ENCODE measurements at regions not wholly inside any gene's neighbourhood (a gene's known extent, or its start where the extent isn't known, plus 50 kb on each side); places are given as distances from the start of the nearest gene placed in this dataset.

DNA sequence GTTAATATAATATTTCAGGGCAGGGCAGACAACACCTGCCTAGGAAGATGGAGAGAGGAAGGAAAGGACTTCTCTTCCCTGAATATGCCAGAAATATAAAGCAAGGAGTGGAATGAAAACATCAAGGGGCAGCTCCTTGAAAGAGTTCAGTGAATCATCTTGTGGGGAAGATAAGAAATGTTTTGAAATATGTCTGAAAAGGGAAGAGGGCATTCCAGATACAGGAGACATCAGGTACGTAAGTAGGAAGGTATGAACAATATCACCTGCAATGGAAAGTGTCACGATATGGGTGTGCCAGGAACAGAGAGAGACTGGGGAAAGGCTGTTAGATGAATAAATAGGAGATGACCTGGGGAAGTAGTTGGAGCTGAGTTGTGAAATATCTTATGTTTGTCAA is 75.8 kb upstream of the WDR72 start:
- POLR2A ChIA-PET: no interaction called here
- H3K4me3 ChIP-seq (ENCODE audit: control insufficient read depth in 1 of 7, extremely low read depth in 1 of 7, insufficient read depth in 4 of 7, low read depth in 2 of 7, low read length in 6 of 7): no peak overlapping the region
- H3K36me3 ChIP-seq (ENCODE audit: control insufficient read depth in 4 of 4, insufficient read depth in 4 of 4, low read length in 3 of 4): no peaks in the 10 kb centered on the region
- CTCF ChIA-PET: no interaction called here
- no peaks in the 10 kb centered on the region for H3K4me1 ChIP-seq (ENCODE audit: control extremely low read depth in 1 of 4, control insufficient read depth in 4 of 4, insufficient read depth in 4 of 4, low read length in 3 of 4)
- peaks cover 0 to 4% (median 0%) of the 10 kb centered on the region in 5 experiments for H3K27me3 ChIP-seq (replicated peaks in 2 of 5; ENCODE audit: control insufficient read depth in 4 of 5, insufficient read depth in 5 of 5, low read length in 4 of 5)
- H3K9me3 ChIP-seq (ENCODE audit: control extremely low read depth in 1 of 5, control insufficient read depth in 4 of 5, insufficient read depth in 2 of 5, low read depth in 1 of 5, low read length in 4 of 5): no peaks in the 10 kb centered on the region
- 96% methylated on average over 2 of the region's 2 CpGs for WGBS (ENCODE audit: insufficient coverage)
- no peak overlapping the region for H3K27ac ChIP-seq (ENCODE audit: insufficient read depth in 1 of 2, low read depth in 1 of 2, low read length in 2 of 2, poor library complexity in 1 of 2, severe bottlenecking in 2 of 2)
- DNase-seq: no peak

- Histone ChIP-seq H3K4me1 (ENCODE audit: control extremely low read depth in 1 of 4, control insufficient read depth in 4 of 4, insufficient read depth in 4 of 4, low read length in 3 of 4) (no peaks in the 10 kb centered on the region), H3K4me3 (ENCODE audit: control insufficient read depth in 1 of 7, extremely low read depth in 1 of 7, insufficient read depth in 4 of 7, low read depth in 2 of 7, low read length in 6 of 7) (no peak overlapping the region), H3K36me3 (ENCODE audit: control insufficient read depth in 4 of 4, insufficient read depth in 4 of 4, low read length in 3 of 4) (no peaks in the 10 kb centered on the region), H3K27ac (ENCODE audit: insufficient read depth in 1 of 2, low read depth in 1 of 2, low read length in 2 of 2, poor library complexity in 1 of 2, severe bottlenecking in 2 of 2) (no peak overlapping the region), H3K27me3 (replicated peaks in 2 of 5; ENCODE audit: control insufficient read depth in 4 of 5, insufficient read depth in 5 of 5, low read length in 4 of 5) (peaks cover 0 to 4% (median 0%) of the 10 kb centered on the region in 5 experiments), H3K9me3 (ENCODE audit: control extremely low read depth in 1 of 5, control insufficient read depth in 4 of 5, insufficient read depth in 2 of 5, low read depth in 1 of 5, low read length in 4 of 5) (peaks cover 0 to 3% (median 0%) of the 10 kb centered on the region in 5 experiments)
- ChIA-PET POLR2A (no interaction called here), CTCF (no interaction called here)
- 100% methylated on average over 1 of the region's 2 CpGs for WGBS (ENCODE audit: insufficient coverage)
- no peak for DNase-seq
Measured at GRCh38 chr15:53834214-53834613, 74.8 kb upstream of the WDR72 start.

- 85% methylated on average over 3 of the region's 4 CpGs for WGBS (ENCODE audit: insufficient coverage)
- POLR2A ChIA-PET: no interaction called here
- Histone ChIP-seq H3K27me3 (replicated peaks in 2 of 5; ENCODE audit: control insufficient read depth in 4 of 5, insufficient read depth in 5 of 5, low read length in 4 of 5) (peaks cover 0 to 4% (median 2%) of the 10 kb centered on the region in 5 experiments), H3K4me1 (ENCODE audit: control extremely low read depth in 1 of 4, control insufficient read depth in 4 of 4, insufficient read depth in 4 of 4, low read length in 3 of 4) (no peaks in the 10 kb centered on the region), H3K4me3 (ENCODE audit: control insufficient read depth in 1 of 7, extremely low read depth in 1 of 7, insufficient read depth in 4 of 7, low read depth in 2 of 7, low read length in 6 of 7) (no peak overlapping the region), H3K9me3 (ENCODE audit: control extremely low read depth in 1 of 5, control insufficient read depth in 4 of 5, insufficient read depth in 2 of 5, low read depth in 1 of 5, low read length in 4 of 5) (peaks cover 0 to 3% (median 0%) of the 10 kb centered on the region in 5 experiments), H3K36me3 (ENCODE audit: control insufficient read depth in 4 of 4, insufficient read depth in 4 of 4, low read length in 3 of 4) (no peaks in the 10 kb centered on the region), H3K27ac (ENCODE audit: insufficient read depth in 1 of 2, low read depth in 1 of 2, low read length in 2 of 2, poor library complexity in 1 of 2, severe bottlenecking in 2 of 2) (no peak overlapping the region)
- no peak for DNase-seq
- CTCF ChIA-PET: no interaction called here
Measured at GRCh38 chr15:53833134-53833624, 73.7 kb upstream of the WDR72 start.

GRCh38 chr15:53831907-53832770 is 72.7 kb upstream of the WDR72 start:
- no peak overlapping the region for H3K4me3 ChIP-seq (ENCODE audit: control insufficient read depth in 1 of 7, extremely low read depth in 1 of 7, insufficient read depth in 4 of 7, low read depth in 2 of 7, low read length in 6 of 7)
- H3K27me3 ChIP-seq (replicated peaks in 2 of 5; ENCODE audit: control insufficient read depth in 4 of 5, insufficient read depth in 5 of 5, low read length in 4 of 5): peaks cover 0 to 4% (median 2%) of the 10 kb centered on the region in 5 experiments
- POLR2A ChIA-PET: no interaction called here
- H3K27ac ChIP-seq (ENCODE audit: insufficient read depth in 1 of 2, low read depth in 1 of 2, low read length in 2 of 2, poor library complexity in 1 of 2, severe bottlenecking in 2 of 2): no peak overlapping the region
- H3K4me1 ChIP-seq (ENCODE audit: control extremely low read depth in 1 of 4, control insufficient read depth in 4 of 4, insufficient read depth in 4 of 4, low read length in 3 of 4): no peaks in the 10 kb centered on the region
- WGBS (ENCODE audit: insufficient coverage): 78% methylated on average over 3 of the region's 5 CpGs
- CTCF ChIA-PET: interaction anchor here (1.0 to 1.2 kb wide), 2 partner anchors 12 to 21 kb away, joined by 3 read pairs; no protein-coding TSS in a partner anchor
- peaks cover 0 to 3% (median 0%) of the 10 kb centered on the region in 5 experiments for H3K9me3 ChIP-seq (ENCODE audit: control extremely low read depth in 1 of 5, control insufficient read depth in 4 of 5, insufficient read depth in 2 of 5, low read depth in 1 of 5, low read length in 4 of 5)
- no peaks in the 10 kb centered on the region for H3K36me3 ChIP-seq (ENCODE audit: control insufficient read depth in 4 of 4, insufficient read depth in 4 of 4, low read length in 3 of 4)
- no peak for DNase-seq

- no peaks in the 10 kb centered on the region for H3K36me3 ChIP-seq (ENCODE audit: control insufficient read depth in 4 of 4, insufficient read depth in 4 of 4, low read length in 3 of 4)
- no peaks in the 10 kb centered on the region for H3K4me1 ChIP-seq (ENCODE audit: control extremely low read depth in 1 of 4, control insufficient read depth in 4 of 4, insufficient read depth in 4 of 4, low read length in 3 of 4)
- CTCF ChIA-PET: interaction anchor here (1.0 kb wide), 1 partner anchor 20 kb away, joined by 3 read pairs; no protein-coding TSS in a partner anchor
- peaks cover 0 to 3% (median 0%) of the 10 kb centered on the region in 5 experiments for H3K9me3 ChIP-seq (ENCODE audit: control extremely low read depth in 1 of 5, control insufficient read depth in 4 of 5, insufficient read depth in 2 of 5, low read depth in 1 of 5, low read length in 4 of 5)
- H3K4me3 ChIP-seq (ENCODE audit: control insufficient read depth in 1 of 7, extremely low read depth in 1 of 7, insufficient read depth in 4 of 7, low read depth in 2 of 7, low read length in 6 of 7): no peak overlapping the region
- no peak for DNase-seq
- H3K27me3 ChIP-seq (replicated peaks in 2 of 5; ENCODE audit: control insufficient read depth in 4 of 5, insufficient read depth in 5 of 5, low read length in 4 of 5): peaks cover 0 to 4% (median 2%) of the 10 kb centered on the region in 5 experiments
- H3K27ac ChIP-seq (ENCODE audit: insufficient read depth in 1 of 2, low read depth in 1 of 2, low read length in 2 of 2, poor library complexity in 1 of 2, severe bottlenecking in 2 of 2): no peak overlapping the region
- POLR2A ChIA-PET: no interaction called here
- 73% methylated on average over 17 of the region's 17 CpGs for WGBS (ENCODE audit: insufficient coverage)
Measured at GRCh38 chr15:53830707-53831386, 71.4 kb upstream of the WDR72 start.

- H3K9me3 ChIP-seq (ENCODE audit: control extremely low read depth in 1 of 5, control insufficient read depth in 4 of 5, insufficient read depth in 2 of 5, low read depth in 1 of 5, low read length in 4 of 5): peaks cover 0 to 3% (median 0%) of the 10 kb centered on the region in 5 experiments
- no CpG with 5 or more reads among the region's 2 CpGs for WGBS (ENCODE audit: insufficient coverage)
Measured at GRCh38 chr15:53829923-53830459, 70.5 kb upstream of the WDR72 start.

More at GRCh38 chr15:53829923-53830459, 70.5 kb upstream of the WDR72 start:
- no peaks in the 10 kb centered on the region for H3K36me3 ChIP-seq (ENCODE audit: control insufficient read depth in 4 of 4, insufficient read depth in 4 of 4, low read length in 3 of 4)
- CTCF ChIA-PET: no interaction called here
- H3K27ac ChIP-seq (ENCODE audit: insufficient read depth in 1 of 2, low read depth in 1 of 2, low read length in 2 of 2, poor library complexity in 1 of 2, severe bottlenecking in 2 of 2): no peak overlapping the region
- POLR2A ChIA-PET: no interaction called here
- no peak for DNase-seq
- H3K27me3 ChIP-seq (replicated peaks in 2 of 5; ENCODE audit: control insufficient read depth in 4 of 5, insufficient read depth in 5 of 5, low read length in 4 of 5): peaks cover 0 to 4% (median 2%) of the 10 kb centered on the region in 5 experiments
- no peaks in the 10 kb centered on the region for H3K4me1 ChIP-seq (ENCODE audit: control extremely low read depth in 1 of 4, control insufficient read depth in 4 of 4, insufficient read depth in 4 of 4, low read length in 3 of 4)
- no peak overlapping the region for H3K4me3 ChIP-seq (ENCODE audit: control insufficient read depth in 1 of 7, extremely low read depth in 1 of 7, insufficient read depth in 4 of 7, low read depth in 2 of 7, low read length in 6 of 7)

Measured in common myeloid progenitor, CD34-positive (primary cell).